Stimulated activated CD4-positive, alpha-beta T cell treated with anti-CD3 and anti-CD28 coated beads, TNF-alpha, amount 100 ng/mL, for 24 hours (primary cell): ENCODE measurements at regions not wholly inside any gene's neighbourhood (a gene's known extent, or its start where the extent isn't known, plus 50 kb on each side); places are given as distances from the start of the nearest gene placed in this dataset.

Experiments
- DNase-seq, 3 experiments: peaks; one replicate each; pipeline ENCODE4 v3.0.0-alpha.2; 2020; ENCODE audit warnings: low read depth in 3 of 3

DNA sequence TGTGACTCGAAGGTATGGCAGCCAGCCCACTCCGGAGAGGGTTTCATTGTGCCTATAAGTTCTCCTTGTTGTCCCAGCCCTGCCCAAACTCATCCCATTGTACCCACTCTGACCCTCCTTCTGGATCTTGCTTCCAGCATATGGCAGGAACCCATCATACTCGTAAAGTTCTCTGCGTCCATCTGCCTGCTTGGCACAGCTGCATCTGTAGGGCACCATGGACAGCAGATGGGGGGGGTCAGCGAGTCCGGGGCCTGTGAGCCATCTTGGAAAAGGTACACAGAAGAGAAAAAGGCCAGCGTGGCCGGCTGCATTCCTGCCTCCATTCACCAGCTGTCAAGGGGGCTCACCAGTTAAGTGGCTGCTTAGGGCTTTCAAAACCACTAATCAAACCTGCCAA is 94.9 kb upstream of the IGSF21 start:
- DNase-seq: no peak

DNA sequence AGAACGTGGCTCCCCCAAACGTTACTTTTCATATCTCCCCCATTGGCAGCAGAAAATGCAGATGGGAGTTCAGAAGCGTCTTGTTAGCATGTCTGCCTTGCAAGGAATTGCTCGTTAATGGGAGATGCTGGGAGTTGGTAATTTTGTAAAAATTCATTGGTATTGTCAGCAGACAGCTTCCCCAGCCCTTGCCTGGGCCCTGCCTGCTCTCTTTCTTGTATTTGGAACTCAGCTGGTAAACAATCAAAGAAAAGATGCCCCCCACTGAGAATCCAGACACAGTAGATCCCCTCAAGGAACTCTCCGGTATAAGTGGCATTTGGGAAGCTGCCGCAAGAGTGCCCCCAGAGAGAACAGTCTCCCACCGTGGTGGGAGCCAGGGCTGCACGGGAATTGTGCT is 94.4 kb upstream of the IGSF21 start:
- no peak for DNase-seq

DNA sequence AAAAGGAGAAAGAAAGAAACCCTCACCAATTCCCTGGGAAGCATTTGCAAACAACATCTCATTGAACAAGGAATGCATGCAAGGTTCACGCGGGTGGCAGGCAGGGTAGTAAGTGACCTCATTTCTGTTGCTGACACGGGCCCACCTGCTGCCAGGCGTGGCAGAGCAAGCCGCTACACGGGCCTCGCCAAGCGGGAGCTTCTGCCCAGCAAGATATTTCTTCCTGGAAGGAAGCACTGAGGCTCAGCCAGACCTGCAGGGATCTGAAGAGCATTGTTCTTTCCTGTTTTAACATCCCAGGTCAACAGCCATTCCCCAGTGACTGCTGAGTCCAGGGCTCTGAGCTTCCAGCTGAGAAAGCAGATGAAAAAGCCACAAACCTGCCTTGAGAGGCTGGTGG is 91.9 kb upstream of the IGSF21 start:
- DNase-seq: no peak

DNA sequence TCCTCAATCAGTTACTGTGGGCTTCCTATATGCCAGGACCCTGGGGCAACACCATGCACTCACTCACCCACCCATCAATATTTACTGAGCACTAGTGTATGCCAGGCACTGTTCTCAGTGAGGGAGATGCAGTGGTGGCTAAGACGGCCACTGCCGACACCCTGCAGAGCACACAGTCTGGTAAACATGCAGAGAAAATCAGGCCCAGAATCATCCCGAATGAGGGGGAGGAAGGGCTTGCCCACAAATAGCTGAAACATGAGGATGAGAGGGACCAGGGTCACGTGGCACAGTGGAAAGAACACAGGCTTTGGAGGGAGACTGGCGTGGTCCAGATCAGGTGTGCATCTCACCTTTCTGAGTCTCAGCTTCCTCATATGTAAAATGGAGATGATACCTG is 89.2 kb upstream of the IGSF21 start:
- no peak for DNase-seq

DNA sequence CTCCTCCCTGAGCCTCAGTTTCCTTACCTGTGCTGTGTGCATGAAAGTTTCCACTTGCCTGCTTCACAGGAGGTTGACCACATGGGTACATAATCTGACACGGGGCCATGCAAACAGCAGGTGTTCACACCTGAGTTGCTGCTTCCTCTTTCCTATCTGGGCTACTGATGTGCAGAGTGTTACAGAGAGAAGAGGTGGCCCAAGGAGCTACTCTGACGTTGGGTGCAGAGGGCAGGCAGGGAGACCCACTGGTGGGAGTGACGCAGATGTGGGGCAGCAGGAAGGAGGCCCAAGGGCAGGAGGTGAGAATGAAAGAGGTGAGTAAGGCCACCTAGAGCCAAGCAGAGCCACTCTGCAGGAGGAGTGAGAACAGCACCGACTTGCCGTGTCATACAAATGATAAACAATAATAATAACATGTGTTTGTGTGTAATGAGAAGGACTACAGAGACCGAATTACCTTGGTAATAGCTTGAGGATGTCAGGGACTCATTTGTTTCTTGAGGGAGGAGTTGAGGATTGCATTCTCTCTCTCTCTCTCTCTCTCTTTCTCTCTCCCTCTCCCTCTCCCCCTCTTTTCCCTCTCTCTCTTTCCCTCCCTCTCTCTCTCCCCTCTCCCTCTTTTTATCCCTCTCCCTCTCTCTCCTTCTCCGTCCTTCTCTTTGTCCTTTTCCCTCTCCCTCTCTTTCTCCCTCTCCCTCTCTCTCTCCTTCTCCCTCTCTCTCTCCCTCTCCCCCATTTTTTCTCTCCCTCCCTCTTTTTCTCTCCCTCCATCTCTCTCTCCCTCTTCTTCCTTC is 87.4 kb upstream of the IGSF21 start:
- no peak for DNase-seq

DNA sequence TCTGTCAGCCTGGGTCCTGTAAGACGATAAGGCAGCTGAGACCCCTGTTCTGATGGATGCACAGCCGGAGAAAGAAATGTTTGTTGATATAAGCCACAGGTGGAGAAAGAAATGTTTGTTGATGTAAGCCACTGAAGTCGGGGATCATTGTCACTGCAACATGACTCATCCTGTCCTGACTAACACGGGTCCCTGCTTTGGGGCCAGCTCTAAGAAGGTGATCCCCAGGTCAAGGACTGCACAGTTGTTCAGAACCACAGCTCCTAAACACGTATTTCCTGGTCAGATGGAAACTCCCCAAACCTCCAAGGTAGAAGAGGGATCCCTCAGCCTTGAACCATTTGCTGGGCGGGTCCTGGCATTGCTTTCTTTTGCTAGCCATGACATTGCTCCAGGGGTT is 86.4 kb upstream of the IGSF21 start:
- no peak for DNase-seq

DNA sequence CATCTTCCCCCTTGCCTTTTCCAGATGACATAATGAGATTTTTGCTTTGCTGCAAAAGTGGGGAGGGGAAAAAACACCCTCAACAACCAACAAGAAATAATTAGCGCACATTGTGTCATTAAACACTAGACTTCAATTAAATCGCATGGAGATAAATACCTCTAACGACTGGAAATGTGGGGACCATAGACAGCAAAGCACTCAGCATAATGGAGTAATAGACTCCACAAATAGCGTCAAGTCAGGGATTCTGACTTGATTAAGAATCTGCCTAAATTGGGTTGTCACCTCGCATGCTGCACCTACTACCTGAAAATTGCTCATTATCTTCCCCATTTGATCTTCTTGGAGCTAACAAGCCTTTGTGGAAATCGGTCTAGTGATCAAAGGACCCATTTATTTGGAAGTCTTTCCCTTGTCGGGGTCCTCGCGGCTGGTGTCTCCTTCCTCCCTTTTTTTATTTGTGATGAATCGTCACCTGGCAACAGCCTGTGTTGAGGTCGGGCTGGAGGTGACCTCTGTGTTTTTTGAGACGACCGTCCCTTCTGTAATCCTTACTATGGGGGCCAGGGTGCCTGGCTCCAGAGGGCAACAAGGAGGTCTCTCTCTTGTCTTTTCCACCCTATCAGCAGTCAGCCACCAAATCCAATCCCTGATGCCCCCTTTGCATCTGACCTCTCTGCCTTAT is 75.3 kb upstream of the IGSF21 start:
- DNase-seq: no peak

DNA sequence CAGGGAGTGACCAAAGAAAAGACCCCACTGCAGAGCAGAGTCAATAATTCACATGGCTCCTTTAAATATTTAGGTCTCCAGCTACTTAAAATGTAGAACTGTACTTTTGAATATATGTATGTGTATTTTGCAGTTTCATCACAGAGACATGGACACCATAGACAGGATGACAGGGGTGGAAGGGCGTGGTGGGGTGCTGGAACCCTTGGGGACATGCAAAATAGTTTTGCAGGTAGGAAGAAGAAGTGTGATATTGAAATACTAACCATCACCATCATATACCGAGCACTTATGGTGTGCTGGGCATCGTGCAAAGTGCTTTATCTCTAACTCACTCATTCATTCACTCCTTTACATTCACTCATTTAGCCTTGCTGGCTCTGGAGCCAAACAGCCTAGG is 72.5 kb upstream of the IGSF21 start:
- no peak for DNase-seq

DNA sequence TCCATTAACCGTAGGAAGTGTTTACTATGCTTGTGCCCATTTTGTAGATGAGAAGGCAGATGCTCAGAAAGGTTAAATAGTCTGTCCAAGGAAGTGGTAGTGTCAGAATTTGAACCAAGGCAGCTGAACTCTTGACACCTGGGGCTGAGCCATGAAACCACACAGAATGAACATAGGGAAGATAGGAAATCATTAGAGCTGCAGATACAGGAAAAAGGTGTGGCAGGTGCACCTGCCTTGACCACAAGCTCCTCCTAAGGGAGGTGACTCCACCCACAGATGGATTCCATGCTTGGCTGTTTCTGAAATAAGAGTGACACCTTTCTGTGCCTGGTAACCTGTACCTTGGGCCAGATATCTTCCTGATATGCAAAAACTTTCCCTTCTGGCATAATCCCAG is 69.9 kb upstream of the IGSF21 start:
- DNase-seq: no peak

DNA sequence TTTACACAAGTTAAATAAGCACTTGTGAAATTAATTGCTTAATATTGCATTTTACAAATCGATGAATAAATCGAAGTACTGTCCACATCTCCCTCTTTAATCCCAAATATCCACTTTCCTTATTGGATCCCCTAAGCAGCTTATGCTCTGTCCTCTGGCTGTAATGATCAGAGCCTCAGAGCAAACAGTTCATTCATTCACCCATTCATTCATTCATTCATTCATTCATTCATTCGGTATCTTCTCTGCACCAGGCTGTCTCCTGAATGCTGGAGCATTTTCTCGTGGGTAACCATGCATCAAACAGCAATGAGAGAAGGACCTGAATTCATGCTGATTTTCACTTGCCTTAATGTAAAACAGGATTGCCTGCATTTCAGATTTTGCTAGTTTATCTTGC is 69.5 kb upstream of the IGSF21 start:
- no peak for DNase-seq

DNA sequence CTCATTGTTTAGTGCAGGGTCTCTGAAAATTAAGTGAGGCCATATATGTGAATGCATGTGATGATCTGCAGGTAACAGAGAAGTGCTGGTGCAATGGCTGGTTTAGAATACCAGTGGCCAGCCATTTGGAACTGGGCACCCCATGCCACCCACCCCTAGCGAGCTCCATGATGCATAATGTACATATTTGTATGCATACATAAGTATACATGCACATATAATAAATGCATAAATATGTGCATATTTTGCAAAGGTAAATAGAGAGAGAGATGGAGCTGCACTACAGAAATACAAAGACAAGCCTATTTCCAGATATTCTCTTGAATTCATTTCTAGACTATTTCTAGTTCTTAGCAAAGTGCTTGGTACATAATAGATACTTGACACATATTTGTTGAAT is 68.5 kb upstream of the IGSF21 start:
- no peak for DNase-seq

DNA sequence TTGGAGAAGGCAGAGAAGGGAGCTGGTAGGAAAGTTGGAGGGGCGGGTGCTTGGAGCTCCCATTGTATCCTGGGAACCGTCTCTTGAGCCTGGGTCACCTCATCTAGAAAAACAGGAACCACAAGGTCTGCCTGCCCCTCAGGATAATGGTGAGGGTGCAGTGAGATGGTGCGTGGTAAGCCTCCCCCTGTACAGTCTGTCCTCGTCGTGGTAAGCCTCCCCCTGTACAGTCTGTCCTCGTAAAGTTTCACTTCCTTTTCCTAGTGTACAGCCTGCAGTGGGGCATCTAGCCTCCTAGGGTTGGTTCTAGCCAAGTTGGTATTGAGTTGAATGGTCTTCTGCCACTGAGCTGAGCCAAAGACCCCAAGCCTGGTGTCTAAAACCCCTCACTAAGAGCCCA is 66.5 kb upstream of the IGSF21 start:
- no peak for DNase-seq

DNA sequence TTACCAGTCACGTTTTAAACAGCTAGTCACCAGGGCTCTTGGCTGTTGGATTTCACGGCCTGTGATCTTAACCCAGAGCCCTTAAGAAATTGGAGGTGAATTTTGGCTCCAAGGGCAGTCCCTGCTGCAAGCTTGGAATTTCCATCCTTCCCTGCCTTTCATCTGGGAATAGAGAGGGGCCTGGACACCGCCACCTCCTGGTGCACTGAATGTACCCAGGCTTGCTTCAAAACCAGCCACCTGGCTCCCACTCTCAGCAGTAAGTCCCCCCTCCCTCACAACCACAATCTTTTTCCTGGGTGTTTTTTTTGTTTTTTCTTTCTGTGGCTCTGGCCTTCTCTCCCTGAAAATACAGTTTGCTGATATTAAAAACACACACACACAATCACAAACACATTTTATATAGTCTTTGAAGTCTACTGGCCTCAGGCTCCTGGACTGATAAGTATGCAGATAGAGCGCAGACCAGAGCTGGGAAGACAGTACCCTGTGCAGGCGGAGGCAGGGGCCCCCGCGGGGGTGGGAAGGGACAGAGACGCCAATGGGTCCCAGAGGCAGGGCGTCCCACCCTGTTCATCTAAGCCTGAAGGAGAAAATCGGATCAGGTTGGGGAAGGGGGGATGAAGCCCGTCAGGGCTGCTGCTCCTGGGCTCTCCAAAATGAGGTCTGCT is 65.8 kb upstream of the IGSF21 start:
- no peak for DNase-seq

DNA sequence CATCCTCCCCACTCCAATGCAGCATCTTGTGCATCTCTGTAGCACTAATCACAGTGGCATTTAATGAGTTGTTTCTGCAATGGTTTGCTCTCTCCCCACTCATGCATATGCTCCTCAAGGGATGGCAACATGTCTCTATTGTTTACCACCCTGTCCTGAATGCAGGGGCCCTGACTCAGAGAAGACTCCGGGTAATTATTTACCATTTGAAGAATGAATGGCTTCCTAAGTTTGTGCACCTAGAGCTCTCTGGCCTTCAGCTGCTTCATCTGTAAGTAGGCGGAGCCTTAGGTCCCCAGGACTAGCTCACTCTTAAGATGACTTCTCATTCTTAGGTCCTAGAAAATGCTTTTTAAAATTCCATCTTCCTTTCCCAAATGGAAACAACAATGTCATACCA is 63.7 kb upstream of the IGSF21 start:
- DNase-seq: no peak

DNA sequence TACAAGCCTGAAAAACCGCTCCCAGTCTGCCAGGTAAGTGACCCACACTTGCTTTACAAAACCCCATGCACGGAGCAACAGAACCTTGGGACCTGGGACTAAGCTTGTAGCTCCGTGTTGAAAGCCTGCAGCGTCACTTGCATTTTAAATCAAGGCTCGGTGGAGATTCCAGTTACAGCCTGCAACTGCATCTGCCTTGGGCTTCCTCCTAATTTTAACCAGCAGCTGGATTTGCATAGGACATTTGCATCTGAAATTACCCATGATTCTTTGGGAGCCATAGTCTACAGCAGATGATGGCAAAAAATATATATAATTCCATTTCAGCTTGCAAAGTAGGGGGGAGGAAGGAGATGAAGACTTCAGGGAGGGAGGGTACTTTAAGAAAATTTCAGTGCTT is 62.4 kb upstream of the IGSF21 start:
- no peak for DNase-seq

DNA sequence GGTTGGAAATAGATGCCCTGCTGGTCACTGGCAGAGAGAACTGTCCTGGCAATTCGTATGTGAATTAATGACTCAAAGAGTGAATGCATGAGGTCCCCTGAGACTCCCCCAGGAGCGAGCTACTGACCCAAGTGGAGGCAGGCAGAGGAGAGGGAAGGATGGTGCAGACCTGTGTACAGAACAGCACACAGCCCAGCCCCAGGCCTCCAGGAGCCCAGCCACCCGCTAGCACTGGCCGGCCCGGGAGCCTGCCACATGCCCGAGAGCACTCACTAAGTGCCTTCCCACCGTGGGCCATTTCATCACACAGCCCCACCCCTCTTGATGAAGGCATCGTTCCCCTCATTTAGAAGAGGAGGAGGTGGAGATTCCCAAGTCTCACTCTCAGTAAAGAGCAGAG is 62.0 kb upstream of the IGSF21 start:
- DNase-seq: no peak

DNA sequence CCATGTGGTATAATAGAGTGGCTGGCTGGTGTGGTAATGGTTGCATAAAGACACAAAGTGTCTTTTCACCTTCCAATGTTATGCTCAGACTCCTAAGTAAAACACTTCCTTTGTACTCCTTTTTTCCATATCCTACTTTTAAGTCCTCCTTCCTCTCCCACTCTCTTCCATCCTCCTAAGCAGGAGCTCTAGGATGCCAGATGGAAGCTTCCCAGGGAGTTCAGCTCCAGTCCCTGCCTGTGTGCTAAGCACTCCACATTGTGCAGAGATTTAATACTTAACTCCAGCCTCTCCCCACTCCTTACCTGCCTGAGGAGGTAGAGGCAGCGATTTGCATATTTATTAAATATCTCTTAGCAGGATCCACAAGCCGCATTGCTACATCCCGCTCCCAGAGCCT is 60.5 kb upstream of the IGSF21 start:
- no peak for DNase-seq

DNA sequence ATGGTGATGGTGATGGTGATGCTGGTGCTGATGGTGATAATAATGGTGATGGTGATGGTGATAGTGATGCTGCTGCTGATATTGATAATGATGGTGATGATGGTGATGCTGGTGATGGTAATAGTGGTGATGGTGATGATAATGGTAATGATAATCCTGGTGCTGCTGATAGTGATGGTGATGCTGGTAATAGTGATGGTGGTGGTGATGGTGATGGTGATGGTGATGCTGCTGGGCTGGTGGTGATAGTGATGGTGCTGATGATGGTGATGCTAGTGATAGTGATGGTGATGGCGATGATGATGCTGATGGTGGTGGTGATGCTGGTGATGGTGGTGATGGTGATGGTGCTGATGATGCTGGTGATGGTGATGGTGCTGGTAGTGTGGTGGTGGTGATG is 58.4 kb upstream of the IGSF21 start:
- no peak for DNase-seq

DNA sequence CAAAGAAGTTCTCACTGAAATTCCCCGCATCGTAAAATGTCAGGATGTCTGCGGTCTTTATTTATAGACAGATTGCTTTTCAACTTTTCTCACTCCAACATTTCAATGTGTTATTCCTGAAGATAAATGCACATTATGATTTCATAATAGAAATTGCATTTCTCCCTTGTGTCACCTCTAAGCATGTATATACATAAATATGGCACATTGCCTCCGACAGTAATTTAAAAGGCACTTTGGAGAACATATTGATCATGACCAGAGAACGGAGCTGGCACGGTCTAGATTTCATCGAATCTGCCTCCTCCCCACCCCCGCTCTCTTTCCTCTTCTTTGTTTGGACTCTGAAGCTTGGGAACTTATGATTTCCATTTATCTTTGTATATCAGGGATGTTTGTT is 54.9 kb upstream of the IGSF21 start:
- no peak for DNase-seq

DNA sequence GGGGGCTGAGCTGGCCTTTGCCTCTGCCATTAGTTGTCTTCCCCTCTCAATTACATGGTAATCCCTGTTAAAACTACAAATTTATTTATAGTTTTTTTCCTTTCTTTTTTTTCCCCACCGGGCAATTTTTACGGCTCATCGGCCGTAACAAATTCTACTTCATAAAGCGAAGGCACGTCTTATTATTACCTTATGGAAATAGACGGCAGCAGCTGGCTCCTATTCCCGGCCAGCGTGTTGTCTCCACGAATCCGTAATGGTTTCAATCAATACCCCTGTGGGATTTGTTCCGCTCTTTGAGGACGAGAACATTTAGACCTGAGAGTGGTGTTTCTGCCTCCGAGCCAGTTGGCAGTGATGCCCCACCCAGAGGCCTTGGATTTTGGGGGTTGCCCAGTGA is 52.4 kb upstream of the IGSF21 start:
- DNase-seq: no peak

DNA sequence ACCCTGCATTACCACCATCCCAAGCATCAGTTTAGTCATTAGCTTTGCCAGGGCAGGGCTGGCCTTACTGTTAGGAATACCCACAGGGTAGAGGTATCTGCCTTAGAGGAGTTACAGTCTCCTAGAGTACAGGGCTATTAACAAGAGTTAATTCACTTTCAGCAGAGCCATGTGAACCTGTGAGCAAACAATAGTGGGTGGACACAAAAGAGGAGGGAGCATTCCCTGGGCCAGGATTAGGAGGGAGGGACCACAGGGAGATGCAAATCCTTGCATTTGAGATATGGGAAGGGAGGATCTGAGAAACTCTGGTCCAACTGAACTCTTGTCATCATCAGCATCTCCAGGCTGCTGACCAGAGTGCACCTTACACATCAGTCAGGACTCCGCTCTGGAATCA is 51.1 kb upstream of the IGSF21 start:
- no peak for DNase-seq

DNA sequence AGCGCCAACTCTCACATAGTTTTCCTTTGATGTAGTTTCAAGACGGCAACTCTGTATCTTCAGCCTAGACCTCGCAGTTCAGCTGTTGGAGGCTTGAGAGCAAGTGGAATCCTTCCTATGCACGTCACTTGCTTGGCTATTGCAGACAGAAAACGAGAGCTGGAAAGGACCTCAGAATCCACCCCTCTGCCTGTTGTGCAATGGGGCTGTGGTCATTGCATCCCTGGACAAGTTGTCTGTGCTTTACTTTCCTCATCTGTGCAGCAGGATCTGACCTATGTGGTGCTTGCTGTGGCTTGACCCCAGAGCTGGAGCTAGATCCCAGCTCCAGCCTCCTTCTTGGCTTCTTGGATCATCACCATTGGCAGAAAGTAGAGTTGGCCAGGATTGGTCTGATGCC is 50.0 kb upstream of the IGSF21 start:
- no peak for DNase-seq
